Activated CD4-positive, alpha-beta T cell treated with anti-CD3 and anti-CD28 coated beads, Interleukin-2, amount 10 ng/mL, durations not matched to agents 7 days and 5 days (primary cell): ENCODE measurements at regions not wholly inside any gene's neighbourhood (a gene's known extent, or its start where the extent isn't known, plus 50 kb on each side); places are given as distances from the start of the nearest gene placed in this dataset.

ENCODE experiments used
- CTCF ChIA-PET: fragments of 350-600 bp; sonication (Branson Sonifier 250); formaldehyde crosslinking; loops from one replicate; lab custom pipeline; 2021; ENCODE audit warnings: antibody characterized with exemption; lab: Charles Lee
- POLR2A ChIA-PET: fragments of 350-600 bp; sonication (Branson Sonifier 250); formaldehyde crosslinking; loops from one replicate; lab custom pipeline; 2021; ENCODE audit warnings: antibody characterized with exemption; lab: Charles Lee
- DNase-seq: peaks from one replicate; pipeline ENCODE4 v3.0.0-alpha.2; 2020
- H3K27ac Mint-ChIP-seq: one replicate; pipeline ENCODE4 v1.8.0; 2021; ENCODE audit warnings: mild to moderate bottlenecking, moderate library complexity, mixed read lengths
- H3K27me3 Mint-ChIP-seq: one replicate; pipeline ENCODE4 v1.8.0; 2021; ENCODE audit warnings: mixed read lengths
- H3K36me3 Mint-ChIP-seq: one replicate; pipeline ENCODE4 v1.8.0; 2021; ENCODE audit warnings: low read depth, mixed read lengths
- H3K4me1 Mint-ChIP-seq: one replicate; pipeline ENCODE4 v1.8.0; 2021; ENCODE audit warnings: mixed read lengths
- H3K4me3 Mint-ChIP-seq: one replicate; pipeline ENCODE4 v1.8.0; 2021; ENCODE audit warnings: mild to moderate bottlenecking, moderate library complexity, mixed read lengths
- H3K9me3 Mint-ChIP-seq: one replicate; pipeline ENCODE4 v1.8.0; 2021; ENCODE audit warnings: mixed read lengths

GRCh38 chr1:187763976-187764375 is 935.2 kb downstream of the PLA2G4A start:
- Mint-ChIP-seq H3K27me3 (no peaks in the 10 kb centered on the region), H3K36me3 (no peaks in the 10 kb centered on the region), H3K4me1 (no peaks in the 10 kb centered on the region), H3K9me3 (peaks cover 5% of the 10 kb centered on the region), H3K4me3 (no peak overlapping the region), H3K27ac (no peak overlapping the region)
- ChIA-PET CTCF (no interaction called here), POLR2A (no interaction called here)
- no peak for DNase-seq

- Mint-ChIP-seq H3K9me3 (peaks cover 8% of the 10 kb centered on the region), H3K27ac (no peak overlapping the region), H3K36me3 (no peaks in the 10 kb centered on the region), H3K4me3 (no peak overlapping the region), H3K4me1 (no peaks in the 10 kb centered on the region), H3K27me3 (no peaks in the 10 kb centered on the region)
- DNase-seq = no peak
- CTCF ChIA-PET = no interaction called here
- POLR2A ChIA-PET = no interaction called here
Measured at GRCh38 chr1:187771396-187771795, 942.6 kb downstream of the PLA2G4A start.

- Mint-ChIP-seq H3K27me3 (no peaks in the 10 kb centered on the region), H3K27ac (no peak overlapping the region), H3K4me3 (no peak overlapping the region), H3K9me3 (peaks cover 5% of the 10 kb centered on the region), H3K4me1 (no peaks in the 10 kb centered on the region), H3K36me3 (no peaks in the 10 kb centered on the region)
- POLR2A ChIA-PET = interaction anchor here (0.7 kb wide), 1 partner anchor 2000 kb away, joined by 3 read pairs; no protein-coding TSS in a partner anchor
- DNase-seq = no peak
- CTCF ChIA-PET = no interaction called here
Measured at GRCh38 chr1:187773168-187773567, 944.4 kb downstream of the PLA2G4A start.

- no peak for DNase-seq
- Mint-ChIP-seq H3K27me3 (no peaks in the 10 kb centered on the region), H3K4me1 (no peaks in the 10 kb centered on the region), H3K27ac (no peak overlapping the region), H3K4me3 (no peak overlapping the region), H3K9me3 (no peaks in the 10 kb centered on the region), H3K36me3 (no peaks in the 10 kb centered on the region)
- POLR2A ChIA-PET = no interaction called here
- CTCF ChIA-PET = no interaction called here
Measured at GRCh38 chr1:187787736-187788135, 959.0 kb downstream of the PLA2G4A start.

- Mint-ChIP-seq H3K36me3 (no peaks in the 10 kb centered on the region), H3K4me3 (no peak overlapping the region), H3K27ac (no peak overlapping the region), H3K27me3 (no peaks in the 10 kb centered on the region), H3K4me1 (no peaks in the 10 kb centered on the region), H3K9me3 (no peaks in the 10 kb centered on the region)
- ChIA-PET CTCF (no interaction called here), POLR2A (no interaction called here)
- no peak for DNase-seq
Measured at GRCh38 chr1:187788718-187789117, 960.0 kb downstream of the PLA2G4A start.

GRCh38 chr1:187790724-187791123 is 962.0 kb downstream of the PLA2G4A start:
- ChIA-PET CTCF (no interaction called here), POLR2A (no interaction called here)
- H3K9me3 Mint-ChIP-seq = no peaks in the 10 kb centered on the region
- H3K4me1 Mint-ChIP-seq = no peaks in the 10 kb centered on the region
- no peak overlapping the region for H3K4me3 Mint-ChIP-seq
- no peaks in the 10 kb centered on the region for H3K36me3 Mint-ChIP-seq
- H3K27ac Mint-ChIP-seq = no peak overlapping the region
- H3K27me3 Mint-ChIP-seq = no peaks in the 10 kb centered on the region
- no peak for DNase-seq

GRCh38 chr1:187794561-187794960 is 965.8 kb downstream of the PLA2G4A start:
- H3K4me1 Mint-ChIP-seq = no peaks in the 10 kb centered on the region
- ChIA-PET CTCF (no interaction called here), POLR2A (no interaction called here)
- no peak overlapping the region for H3K4me3 Mint-ChIP-seq
- no peaks in the 10 kb centered on the region for H3K36me3 Mint-ChIP-seq
- H3K27ac Mint-ChIP-seq = no peak overlapping the region
- H3K27me3 Mint-ChIP-seq = no peaks in the 10 kb centered on the region
- DNase-seq = no peak
- H3K9me3 Mint-ChIP-seq = peaks cover 2% of the 10 kb centered on the region

GRCh38 chr1:187809549-187809948 is 980.8 kb downstream of the PLA2G4A start:
- no peaks in the 10 kb centered on the region for H3K4me1 Mint-ChIP-seq
- CTCF ChIA-PET = no interaction called here
- H3K27me3 Mint-ChIP-seq = no peaks in the 10 kb centered on the region
- H3K9me3 Mint-ChIP-seq = no peaks in the 10 kb centered on the region
- no peaks in the 10 kb centered on the region for H3K36me3 Mint-ChIP-seq
- no peak overlapping the region for H3K27ac Mint-ChIP-seq
- POLR2A ChIA-PET = no interaction called here
- H3K4me3 Mint-ChIP-seq = no peak overlapping the region
- DNase-seq = no peak

- no peak for DNase-seq
- Mint-ChIP-seq H3K27ac (no peak overlapping the region), H3K4me1 (no peaks in the 10 kb centered on the region), H3K9me3 (peaks cover 9% of the 10 kb centered on the region), H3K4me3 (no peak overlapping the region), H3K27me3 (no peaks in the 10 kb centered on the region), H3K36me3 (no peaks in the 10 kb centered on the region)
- POLR2A ChIA-PET = no interaction called here
- CTCF ChIA-PET = no interaction called here
Measured at GRCh38 chr1:187816646-187817045, 987.9 kb downstream of the PLA2G4A start.

- Mint-ChIP-seq H3K27ac (no peak overlapping the region), H3K36me3 (no peaks in the 10 kb centered on the region), H3K27me3 (no peaks in the 10 kb centered on the region), H3K4me1 (no peaks in the 10 kb centered on the region), H3K4me3 (no peak overlapping the region), H3K9me3 (peaks cover 9% of the 10 kb centered on the region)
- POLR2A ChIA-PET = no interaction called here
- CTCF ChIA-PET = no interaction called here
- DNase-seq = no peak
Measured at GRCh38 chr1:187817782-187818181, 989.0 kb downstream of the PLA2G4A start.

- H3K27ac Mint-ChIP-seq = no peak overlapping the region
- peaks cover 9% of the 10 kb centered on the region for H3K9me3 Mint-ChIP-seq
- H3K27me3 Mint-ChIP-seq = no peaks in the 10 kb centered on the region
- ChIA-PET POLR2A (no interaction called here), CTCF (no interaction called here)
- H3K36me3 Mint-ChIP-seq = no peaks in the 10 kb centered on the region
- no peaks in the 10 kb centered on the region for H3K4me1 Mint-ChIP-seq
- DNase-seq = no peak
- H3K4me3 Mint-ChIP-seq = no peak overlapping the region
Measured at GRCh38 chr1:187819086-187819485, 990.3 kb downstream of the PLA2G4A start.

- no peaks in the 10 kb centered on the region for H3K36me3 Mint-ChIP-seq
- no peaks in the 10 kb centered on the region for H3K4me1 Mint-ChIP-seq
- H3K27ac Mint-ChIP-seq = no peak overlapping the region
- ChIA-PET POLR2A (no interaction called here), CTCF (no interaction called here)
- DNase-seq = no peak
- no peaks in the 10 kb centered on the region for H3K27me3 Mint-ChIP-seq
- no peak overlapping the region for H3K4me3 Mint-ChIP-seq
- H3K9me3 Mint-ChIP-seq = peaks cover 2% of the 10 kb centered on the region
Measured at GRCh38 chr1:187836557-187836956, 1007.8 kb downstream of the PLA2G4A start.

- Mint-ChIP-seq H3K27ac (no peak overlapping the region), H3K4me1 (no peaks in the 10 kb centered on the region), H3K36me3 (no peaks in the 10 kb centered on the region), H3K9me3 (peaks cover 2% of the 10 kb centered on the region), H3K4me3 (no peak overlapping the region), H3K27me3 (no peaks in the 10 kb centered on the region)
- CTCF ChIA-PET = no interaction called here
- DNase-seq = no peak
- POLR2A ChIA-PET = no interaction called here
Measured at GRCh38 chr1:187837787-187838186, 1009.0 kb downstream of the PLA2G4A start.

GRCh38 chr1:187838335-187839293 is 1009.9 kb downstream of the PLA2G4A start:
- no peaks in the 10 kb centered on the region for H3K36me3 Mint-ChIP-seq
- ChIA-PET POLR2A (no interaction called here), CTCF (no interaction called here)
- H3K4me1 Mint-ChIP-seq = no peaks in the 10 kb centered on the region
- no peak for DNase-seq
- no peak overlapping the region for H3K27ac Mint-ChIP-seq
- no peak overlapping the region for H3K4me3 Mint-ChIP-seq
- peaks cover 2% of the 10 kb centered on the region for H3K9me3 Mint-ChIP-seq
- no peaks in the 10 kb centered on the region for H3K27me3 Mint-ChIP-seq
